ENCODE measurements at regions not wholly inside any gene's neighbourhood (a gene's known extent, or its start where the extent isn't known, plus 50 kb on each side); places are given as distances from the start of the nearest gene placed in this dataset.

- no peak overlapping the region for H3K4me3 ChIP-seq (ENCODE audit: low read depth, poor library complexity, severe bottlenecking)
- no peak for DNase-seq (ENCODE audit: low spot score in 2 of 2)
- intact Hi-C loops (cut with DNase I; ENCODE audit: low total_unique reads) = no loop called here
- TF ChIP-seq POLR2A (IDR thresholded peaks at IDR 0.05) = no peak
- 82 to 90% methylated on average over 7 of the region's 7 CpGs for WGBS, 2 donors
Measured at GRCh38 chr10:36063396-36063795, 421.3 kb upstream of the FZD8 start.

DNA sequence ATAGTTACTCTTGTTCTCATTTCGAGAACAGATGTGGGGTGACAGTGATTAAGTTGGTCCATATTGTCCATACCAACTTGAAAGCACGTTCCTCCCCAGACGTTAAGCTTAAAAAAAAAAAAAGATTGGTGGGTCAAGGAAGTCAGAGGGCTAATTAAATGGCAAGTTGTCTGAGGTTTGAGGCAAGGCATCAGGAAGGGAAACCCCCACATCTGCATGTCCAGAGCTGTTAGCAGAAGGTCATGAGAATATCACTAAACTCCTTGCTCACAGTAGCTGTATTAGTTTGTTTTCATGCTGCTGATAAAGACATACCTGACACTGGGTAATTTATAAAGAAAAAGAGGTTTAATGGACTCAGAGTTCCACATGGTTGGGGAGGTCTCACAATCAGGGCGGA, 415.6 kb upstream of the FZD8 start:
- no peak for DNase-seq (ENCODE audit: low spot score in 2 of 2)
- intact Hi-C loops (cut with DNase I; ENCODE audit: low total_unique reads) = no loop called here
- 75 to 78% methylated on average over 4 of the region's 4 CpGs for WGBS, 2 donors
- H3K4me3 ChIP-seq (ENCODE audit: low read depth, poor library complexity, severe bottlenecking) = no peak overlapping the region
- no peak for TF ChIP-seq POLR2A (IDR thresholded peaks at IDR 0.05)
- TF ChIP-seq, protein P1, sequence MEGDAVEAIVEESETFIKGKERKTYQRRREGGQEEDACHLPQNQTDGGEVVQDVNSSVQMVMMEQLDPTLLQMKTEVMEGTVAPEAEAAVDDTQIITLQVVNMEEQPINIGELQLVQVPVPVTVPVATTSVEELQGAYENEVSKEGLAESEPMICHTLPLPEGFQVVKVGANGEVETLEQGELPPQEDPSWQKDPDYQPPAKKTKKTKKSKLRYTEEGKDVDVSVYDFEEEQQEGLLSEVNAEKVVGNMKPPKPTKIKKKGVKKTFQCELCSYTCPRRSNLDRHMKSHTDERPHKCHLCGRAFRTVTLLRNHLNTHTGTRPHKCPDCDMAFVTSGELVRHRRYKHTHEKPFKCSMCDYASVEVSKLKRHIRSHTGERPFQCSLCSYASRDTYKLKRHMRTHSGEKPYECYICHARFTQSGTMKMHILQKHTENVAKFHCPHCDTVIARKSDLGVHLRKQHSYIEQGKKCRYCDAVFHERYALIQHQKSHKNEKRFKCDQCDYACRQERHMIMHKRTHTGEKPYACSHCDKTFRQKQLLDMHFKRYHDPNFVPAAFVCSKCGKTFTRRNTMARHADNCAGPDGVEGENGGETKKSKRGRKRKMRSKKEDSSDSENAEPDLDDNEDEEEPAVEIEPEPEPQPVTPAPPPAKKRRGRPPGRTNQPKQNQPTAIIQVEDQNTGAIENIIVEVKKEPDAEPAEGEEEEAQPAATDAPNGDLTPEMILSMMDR (IDR thresholded peaks at IDR 0.05) = no peak

- no peak for DNase-seq (ENCODE audit: low spot score in 2 of 2)
- intact Hi-C loops (cut with DNase I; ENCODE audit: low total_unique reads) = no loop called here
- no peak overlapping the region for H3K4me3 ChIP-seq (ENCODE audit: low read depth, poor library complexity, severe bottlenecking)
- TF ChIP-seq, protein P1 (IDR thresholded peaks at IDR 0.05) = no peak
- no peak for TF ChIP-seq POLR2A (IDR thresholded peaks at IDR 0.05)
- 77 to 83% methylated on average over 4 of the region's 4 CpGs for WGBS, 2 donors
Measured at GRCh38 chr10:36057180-36057579, 415.1 kb upstream of the FZD8 start.

DNA sequence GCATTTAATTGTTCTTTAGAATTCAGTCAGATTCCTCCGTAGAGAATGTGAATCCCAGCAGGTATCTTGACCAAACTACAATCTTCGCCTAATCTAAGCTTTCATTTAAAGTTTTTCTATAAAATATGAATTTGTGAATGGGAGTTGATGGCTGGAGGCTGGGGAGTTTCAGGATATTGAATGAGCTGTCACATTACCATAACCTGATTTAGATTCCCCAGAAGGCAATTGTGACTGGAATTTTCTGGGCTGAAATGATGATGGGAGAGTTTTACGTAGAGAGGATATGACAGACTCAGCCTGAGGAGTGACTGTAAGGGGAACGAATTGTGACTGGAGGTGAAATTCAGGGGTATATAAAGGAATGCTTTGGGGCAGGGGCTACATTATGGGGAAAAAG, 411.7 kb upstream of the FZD8 start:
- no peak for TF ChIP-seq POLR2A (IDR thresholded peaks at IDR 0.05)
- TF ChIP-seq, protein P1 (IDR thresholded peaks at IDR 0.05) = no peak
- WGBS, 2 donors = 59 to 78% methylated on average over 4 of the region's 4 CpGs
- intact Hi-C loops (cut with DNase I; ENCODE audit: low total_unique reads) = no loop called here
- no peak overlapping the region for H3K4me3 ChIP-seq (ENCODE audit: low read depth, poor library complexity, severe bottlenecking)
- DNase-seq (ENCODE audit: low spot score in 2 of 2) = no peak

GRCh38 chr10:36053271-36053670, 411.2 kb upstream of the FZD8 start:
- DNase-seq (ENCODE audit: low spot score in 2 of 2) = no peak
- intact Hi-C loops (cut with DNase I; ENCODE audit: low total_unique reads) = no loop called here
- 87% methylated on average over 7 of the region's 7 CpGs for WGBS, 2 donors
- H3K4me3 ChIP-seq (ENCODE audit: low read depth, poor library complexity, severe bottlenecking) = no peak overlapping the region
- no peak for TF ChIP-seq POLR2A (IDR thresholded peaks at IDR 0.05)
- TF ChIP-seq, protein P1 (IDR thresholded peaks at IDR 0.05) = no peak

DNA sequence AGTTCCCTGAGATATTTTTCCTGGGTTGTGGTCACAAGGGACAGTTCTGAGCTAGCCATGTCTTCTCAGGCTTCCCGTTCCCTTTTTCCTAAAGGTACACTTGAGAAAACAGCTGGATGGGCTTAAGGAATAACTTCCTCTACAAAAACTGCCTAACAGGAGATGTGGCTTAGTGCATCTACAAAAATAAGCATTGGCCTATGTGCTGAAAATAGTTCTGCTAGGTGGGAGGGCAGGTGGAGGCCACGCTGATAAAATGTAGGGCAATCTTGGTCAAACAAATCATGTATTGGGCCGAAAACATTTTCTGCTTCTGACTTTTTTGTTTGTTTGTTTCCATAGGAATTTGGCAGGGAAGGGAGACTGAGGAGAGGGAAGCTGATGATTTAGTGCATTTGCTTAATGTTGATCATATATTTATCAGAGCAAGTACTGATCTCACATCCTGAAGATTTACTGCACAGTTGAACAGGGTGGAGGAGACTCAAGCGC, 409.4 kb upstream of the FZD8 start:
- intact Hi-C loops (cut with DNase I; ENCODE audit: low total_unique reads) = no loop called here
- 46 to 59% methylated on average over 4 of the region's 4 CpGs for WGBS, 2 donors
- TF ChIP-seq, protein P1 (IDR thresholded peaks at IDR 0.05) = no peak
- TF ChIP-seq POLR2A (IDR thresholded peaks at IDR 0.05) = no peak
- no peak for DNase-seq (ENCODE audit: low spot score in 2 of 2)
- no peak overlapping the region for H3K4me3 ChIP-seq (ENCODE audit: low read depth, poor library complexity, severe bottlenecking)

All from lower leg skin (tissue), 4 donors.